ENCODE measurements at regions not wholly inside any gene's neighbourhood (a gene's known extent, or its start where the extent isn't known, plus 50 kb on each side); places are given as distances from the start of the nearest gene placed in this dataset.

- ChIA-PET POLR2A (no interaction called here), CTCF (ENCODE audit: low intra/inter-chr PET ratio, low total read pairs) (no interaction called here)
- no peak overlapping the region for H3K4me2 ChIP-seq (ENCODE audit: low read depth, low read length)
- FAIRE-seq (no peak), ATAC-seq (no peak), DNase-seq (ENCODE audit: low spot score) (no peak)
- in situ Hi-C loops (cut with HindIII; ENCODE audit: extremely low pct_ligation_motif_present, low pct_unique_long_range_greater_than_20kb) (no loop called here), intact Hi-C loops (cut with micrococcal nuclease; ENCODE audit: unreplicated experiment) (no loop called here)
- H3K4me1 ChIP-seq (ENCODE audit: insufficient read depth, low read length): no peaks in the 10 kb centered on the region
- H3K27me3 ChIP-seq (ENCODE audit: control insufficient read depth in 1 of 2, insufficient read depth in 2 of 2, low read length in 2 of 2): no peaks in the 10 kb centered on the region
- no peaks in the 10 kb centered on the region for H4K20me1 ChIP-seq (ENCODE audit: insufficient read depth, low read length)
- no peaks in the 10 kb centered on the region for H3K36me3 ChIP-seq (replicated peaks in 1 of 2; ENCODE audit: control insufficient read depth in 1 of 2, insufficient read depth in 2 of 2, low read length in 2 of 2)
- no peaks in the 10 kb centered on the region for H3K9me3 ChIP-seq (ENCODE audit: low read length)
- no peak overlapping the region for H3K9ac ChIP-seq (ENCODE audit: insufficient read depth, low read depth, low read length)
- WGBS (ENCODE audit: low lambda C conversion rate): 3% methylated on average over 4 of the region's 4 CpGs
- no peak overlapping the region for H3K4me3 ChIP-seq (replicated peaks in 1 of 3; ENCODE audit: insufficient read depth in 1 of 3, low read depth in 2 of 3, low read length in 3 of 3)
- TF ChIP-seq PCBP1 (IDR thresholded peaks at IDR 0.05; ENCODE audit: borderline replicate concordance, low read depth, low read length) (no peak), MAZ (IDR thresholded peaks at IDR 0.05; ENCODE audit: borderline replicate concordance, low read depth, low read length) (no peak), MAZ (CRISPR knock-in tag; IDR thresholded peaks at IDR 0.05; ENCODE audit: low read depth) (no peak), U2AF2 (IDR thresholded peaks at IDR 0.05; ENCODE audit: low read depth, low read length) (no peak), KLF16 (CRISPR knock-in tag; IDR thresholded peaks at IDR 0.05) (no peak), ZFX (CRISPR knock-in tag; IDR thresholded peaks at IDR 0.05; ENCODE audit: low read depth) (no peak), ATF2 (CRISPR knock-in tag; IDR thresholded peaks at IDR 0.05) (no peak), EZH2 (conservative IDR thresholded peaks at IDR 0.05; ENCODE audit: low read depth, low read length) (no peak), ZKSCAN5 (CRISPR knock-in tag; IDR thresholded peaks at IDR 0.05) (no peak), KDM3A (CRISPR knock-in tag; IDR thresholded peaks at IDR 0.05; ENCODE audit: low read depth) (no peak), MXD3 (CRISPR knock-in tag; IDR thresholded peaks at IDR 0.05) (no peak), SIX4 (CRISPR knock-in tag; IDR thresholded peaks at IDR 0.05) (no peak)
- no peaks in the 10 kb centered on the region for H3K79me2 ChIP-seq (ENCODE audit: insufficient read depth, low read length)
- H3K27ac ChIP-seq (ENCODE audit: extremely low read length, insufficient read depth, low read length): no peak overlapping the region
- BruUV-seq (replicated peaks): no TSS peak
- H2AFZ ChIP-seq (ENCODE audit: low read length): no peak overlapping the region
These were observed 226.9 kb upstream of the ARID2 start for GRCh38 chr12:45502481-45503128.
